GM12873 (cell line): ENCODE measurements at regions not wholly inside any gene's neighbourhood (a gene's known extent, or its start where the extent isn't known, plus 50 kb on each side); places are given as distances from the start of the nearest gene placed in this dataset.

Experiments used
- TF ChIP-seq, protein P1 (sequence below): IDR thresholded peaks from 2 replicates; pipeline ENCODE4 v1.5.1; 2012; ENCODE audit warnings: low read depth, mild to moderate bottlenecking, moderate library complexity, low read length, control low read depth; ENCODE audit not compliant: insufficient read depth; ENCODE audit errors: missing control alignments

DNA sequence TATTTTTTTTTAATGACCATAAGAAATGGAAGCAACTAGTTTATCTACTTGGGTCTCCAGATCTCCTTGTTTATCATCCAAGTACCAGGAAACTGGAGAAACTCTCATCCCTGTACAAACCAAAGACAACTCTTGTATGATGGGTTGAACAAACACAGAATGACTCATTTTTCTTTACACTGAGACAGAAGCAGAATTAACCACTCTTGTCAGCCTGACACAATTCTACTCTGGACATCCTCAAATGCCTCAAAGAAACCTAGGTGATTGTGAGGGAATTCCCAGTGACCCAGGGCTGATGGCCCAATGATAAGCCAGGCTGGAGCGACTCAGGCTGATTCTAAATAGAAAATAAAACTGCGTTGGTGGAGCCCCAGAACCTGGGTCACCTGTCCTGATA is 151.5 kb downstream of the ZNF737 start:
- TF ChIP-seq, protein P1, sequence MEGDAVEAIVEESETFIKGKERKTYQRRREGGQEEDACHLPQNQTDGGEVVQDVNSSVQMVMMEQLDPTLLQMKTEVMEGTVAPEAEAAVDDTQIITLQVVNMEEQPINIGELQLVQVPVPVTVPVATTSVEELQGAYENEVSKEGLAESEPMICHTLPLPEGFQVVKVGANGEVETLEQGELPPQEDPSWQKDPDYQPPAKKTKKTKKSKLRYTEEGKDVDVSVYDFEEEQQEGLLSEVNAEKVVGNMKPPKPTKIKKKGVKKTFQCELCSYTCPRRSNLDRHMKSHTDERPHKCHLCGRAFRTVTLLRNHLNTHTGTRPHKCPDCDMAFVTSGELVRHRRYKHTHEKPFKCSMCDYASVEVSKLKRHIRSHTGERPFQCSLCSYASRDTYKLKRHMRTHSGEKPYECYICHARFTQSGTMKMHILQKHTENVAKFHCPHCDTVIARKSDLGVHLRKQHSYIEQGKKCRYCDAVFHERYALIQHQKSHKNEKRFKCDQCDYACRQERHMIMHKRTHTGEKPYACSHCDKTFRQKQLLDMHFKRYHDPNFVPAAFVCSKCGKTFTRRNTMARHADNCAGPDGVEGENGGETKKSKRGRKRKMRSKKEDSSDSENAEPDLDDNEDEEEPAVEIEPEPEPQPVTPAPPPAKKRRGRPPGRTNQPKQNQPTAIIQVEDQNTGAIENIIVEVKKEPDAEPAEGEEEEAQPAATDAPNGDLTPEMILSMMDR = no peak

DNA sequence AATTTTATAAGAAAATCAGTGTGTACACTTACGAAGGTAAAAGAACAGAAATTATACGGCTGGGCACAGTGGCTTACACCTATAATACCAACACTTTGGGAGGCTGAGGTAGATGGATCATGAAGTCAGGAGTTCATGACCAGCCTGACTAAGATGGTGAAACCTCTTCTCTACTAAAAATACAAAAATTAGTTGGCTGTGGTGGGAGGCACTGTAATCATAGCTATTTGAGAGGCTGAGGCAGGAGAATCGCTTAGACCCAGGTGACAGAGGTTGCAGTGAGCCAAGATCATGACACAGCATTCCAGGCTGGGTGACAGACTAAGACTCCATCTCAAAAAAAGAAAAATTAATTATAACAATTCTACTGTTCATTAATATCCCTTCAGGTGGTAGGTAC is 151.9 kb downstream of the ZNF737 start:
- TF ChIP-seq, protein P1 = no peak

DNA sequence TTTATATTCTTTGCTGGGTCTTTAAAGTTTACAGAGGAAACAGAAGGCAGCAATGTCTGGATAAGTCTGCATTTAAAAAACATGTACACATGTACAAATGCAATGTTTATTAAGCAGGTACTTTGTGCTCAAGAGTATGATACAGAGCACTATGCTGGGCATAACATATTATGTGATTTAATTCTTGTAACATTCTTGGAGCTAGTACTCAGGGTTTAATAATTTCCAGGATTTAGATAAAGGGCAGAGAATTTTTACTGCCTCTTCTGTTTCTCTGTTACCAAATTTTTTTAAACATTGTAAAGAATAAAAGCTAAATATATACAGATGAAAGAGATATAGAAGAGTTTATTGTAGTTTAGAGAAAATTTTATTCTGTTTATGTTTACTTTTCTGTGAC is 152.7 kb downstream of the ZNF737 start:
- TF ChIP-seq, protein P1 = no peak

DNA sequence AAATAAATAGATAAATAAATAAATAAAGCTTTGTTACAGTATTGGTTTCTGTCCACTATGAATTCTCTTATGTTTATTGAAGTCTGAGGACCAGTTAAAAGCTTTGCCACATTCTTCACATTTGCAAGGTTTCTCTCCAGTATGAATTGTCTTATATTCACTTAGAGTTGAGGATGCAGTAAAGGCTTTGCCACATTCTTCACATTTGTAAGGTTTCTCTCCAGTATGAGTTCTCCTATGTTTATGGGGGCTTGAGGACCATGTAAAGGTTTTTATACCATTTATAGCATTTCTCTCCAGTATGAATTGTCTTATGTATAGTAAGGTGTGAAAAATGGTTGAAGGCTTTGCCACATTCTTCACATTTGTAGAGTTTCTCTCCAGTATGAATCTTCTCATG is 168.3 kb downstream of the ZNF737 start:
- TF ChIP-seq, protein P1 = no peak

DNA sequence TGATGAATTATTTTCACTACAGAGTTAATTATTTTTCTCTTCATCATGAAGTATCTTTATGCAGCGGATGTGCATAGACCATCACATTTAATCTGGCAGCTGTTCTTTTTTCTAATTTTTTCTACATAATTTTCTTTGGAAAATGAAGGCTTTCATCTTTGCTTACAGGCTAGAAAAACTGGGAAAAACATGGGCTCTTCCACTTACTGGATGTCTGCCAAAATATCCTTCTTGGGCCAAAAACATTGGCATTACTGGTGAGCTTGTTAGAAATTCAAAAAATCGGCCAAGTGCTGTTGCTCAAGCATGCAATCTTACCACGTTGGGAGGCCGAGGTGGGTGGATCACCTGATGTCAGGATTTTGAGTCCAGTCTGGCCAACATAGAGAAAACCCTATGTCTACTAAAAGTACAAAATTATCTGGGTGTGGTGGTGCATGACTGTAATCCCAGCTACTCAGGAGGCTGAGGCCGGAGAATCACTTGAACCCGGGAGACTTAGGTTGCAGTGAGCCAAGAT is 176.8 kb downstream of the ZNF737 start:
- TF ChIP-seq, protein P1 = no peak

DNA sequence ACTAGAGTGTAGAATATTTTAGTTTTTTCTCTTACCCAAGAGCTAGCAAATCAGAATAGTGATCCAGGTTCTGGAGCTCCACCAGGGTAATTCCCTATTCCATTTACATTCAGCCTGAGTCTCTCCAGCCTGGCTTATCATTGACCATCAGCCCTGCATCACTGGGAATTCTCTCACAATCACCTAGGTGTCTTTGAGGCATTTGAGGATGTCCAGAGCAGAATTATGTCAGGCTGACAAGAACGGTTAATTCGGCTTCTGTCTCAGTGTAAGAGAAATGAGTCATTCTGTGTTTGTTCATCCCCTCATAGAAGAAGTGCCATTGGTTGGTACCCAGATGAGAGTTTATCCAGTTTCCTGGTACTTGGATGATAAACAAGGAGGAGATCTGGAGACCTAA is 180.5 kb downstream of the ZNF737 start:
- TF ChIP-seq, protein P1 = no peak

DNA sequence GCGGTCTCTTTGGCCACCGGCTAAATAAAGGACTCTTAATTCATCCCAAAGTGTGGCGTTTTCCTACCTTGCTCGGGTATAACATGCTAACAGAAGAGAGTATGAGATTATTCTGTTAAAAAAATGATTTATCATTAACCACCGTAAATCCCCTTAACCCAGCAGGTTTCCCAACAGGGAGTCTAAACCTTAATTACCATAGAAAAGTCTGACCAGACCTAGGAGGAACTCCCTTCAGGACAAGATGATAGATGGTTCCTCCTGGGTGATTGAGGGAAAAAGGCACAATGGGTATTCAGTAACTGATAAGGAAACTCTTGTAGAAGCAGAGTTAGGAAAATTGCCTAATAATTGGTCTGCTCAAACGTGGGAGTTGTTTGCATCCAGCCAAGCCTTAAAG is 193.7 kb downstream of the ZNF737 start:
- TF ChIP-seq, protein P1 = no peak
